HG02970 (cell line): ENCODE measurements at regions not wholly inside any gene's neighbourhood (a gene's known extent, or its start where the extent isn't known, plus 50 kb on each side); places are given as distances from the start of the nearest gene placed in this dataset.

Experiments used
- ATAC-seq: cut with Tn5 transposase; IDR thresholded peaks from one replicate; pipeline ENCODE4 v1.9.1; 2021; ENCODE audit warnings: mild to moderate bottlenecking, moderate library complexity, moderate number of reproducible peaks; ENCODE audit not compliant: unreplicated experiment, low FRiP score

DNA sequence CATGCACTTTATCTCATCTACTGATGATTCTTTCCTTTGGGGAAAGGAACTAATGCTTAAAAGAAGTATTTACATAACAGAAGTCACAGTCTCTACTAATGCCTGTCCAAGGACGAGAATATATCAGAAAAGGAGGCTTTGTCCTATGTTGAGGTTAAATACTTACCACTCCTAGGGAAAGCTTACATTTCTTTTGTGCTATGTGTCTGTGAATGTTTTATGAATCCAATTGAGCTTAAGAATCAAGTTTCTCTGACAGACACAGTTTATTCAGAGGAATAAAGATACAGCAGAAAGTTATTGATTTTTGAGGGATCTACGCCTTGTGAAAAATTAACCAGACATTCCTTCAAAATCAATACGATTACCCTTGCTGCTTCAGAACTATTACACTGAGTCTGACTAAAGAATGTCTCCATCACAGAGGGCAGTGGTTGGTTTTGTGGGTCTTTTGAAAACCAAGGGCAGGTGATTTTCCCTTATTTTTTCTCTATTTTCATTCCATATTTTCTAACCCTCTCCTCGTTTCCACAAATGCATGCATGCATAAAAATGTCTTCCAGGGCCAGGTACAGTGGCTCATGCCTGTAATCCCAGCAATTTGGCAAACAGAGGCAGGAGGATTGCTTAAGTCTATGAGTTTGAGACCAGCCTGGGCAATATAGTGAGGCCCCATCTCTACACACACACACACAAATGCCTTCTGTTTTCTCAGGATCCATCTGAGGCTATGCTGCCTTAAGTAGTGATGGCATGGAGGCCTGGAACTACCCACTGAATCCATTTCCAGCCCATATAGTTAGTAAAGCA is 1095.1 kb downstream of the GALC start:
- ATAC-seq = no peak

DNA sequence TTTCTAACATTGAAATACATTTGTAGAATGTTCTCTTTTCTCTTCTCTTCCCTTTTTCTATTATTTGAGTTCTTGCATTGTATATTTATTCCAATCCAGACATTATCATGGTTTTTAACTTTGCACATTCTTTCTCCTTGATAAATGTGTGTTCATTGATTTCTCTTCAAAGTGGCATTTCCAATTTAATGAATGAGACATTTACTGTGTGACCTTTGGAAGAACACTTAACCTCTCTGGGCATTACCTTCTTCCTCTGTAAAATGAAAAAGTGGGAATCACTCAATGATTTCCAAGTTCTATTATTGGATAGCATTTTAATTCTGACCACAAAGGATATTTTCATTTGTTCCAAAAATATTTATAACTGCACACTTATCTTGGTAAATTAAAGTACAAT is 1095.8 kb downstream of the GALC start:
- ATAC-seq = no peak

DNA sequence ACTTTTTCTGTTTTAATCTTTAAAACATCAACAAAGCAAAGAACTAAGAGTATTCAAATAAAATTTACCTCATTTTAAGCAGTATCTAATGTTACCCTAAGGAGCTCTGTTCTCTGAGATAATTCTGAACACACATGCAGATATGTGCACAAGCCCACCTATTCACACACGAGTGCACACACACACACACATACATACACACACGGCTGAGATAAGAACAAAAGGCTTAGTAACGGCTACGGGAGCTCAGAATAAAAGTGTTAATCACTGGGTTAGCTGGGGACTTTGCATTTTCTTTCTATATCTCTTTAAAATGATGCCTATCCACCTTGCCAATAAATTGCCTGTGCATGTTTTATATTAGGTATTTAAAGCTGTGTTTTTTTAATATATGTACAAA is 1096.3 kb downstream of the GALC start:
- no peak for ATAC-seq

DNA sequence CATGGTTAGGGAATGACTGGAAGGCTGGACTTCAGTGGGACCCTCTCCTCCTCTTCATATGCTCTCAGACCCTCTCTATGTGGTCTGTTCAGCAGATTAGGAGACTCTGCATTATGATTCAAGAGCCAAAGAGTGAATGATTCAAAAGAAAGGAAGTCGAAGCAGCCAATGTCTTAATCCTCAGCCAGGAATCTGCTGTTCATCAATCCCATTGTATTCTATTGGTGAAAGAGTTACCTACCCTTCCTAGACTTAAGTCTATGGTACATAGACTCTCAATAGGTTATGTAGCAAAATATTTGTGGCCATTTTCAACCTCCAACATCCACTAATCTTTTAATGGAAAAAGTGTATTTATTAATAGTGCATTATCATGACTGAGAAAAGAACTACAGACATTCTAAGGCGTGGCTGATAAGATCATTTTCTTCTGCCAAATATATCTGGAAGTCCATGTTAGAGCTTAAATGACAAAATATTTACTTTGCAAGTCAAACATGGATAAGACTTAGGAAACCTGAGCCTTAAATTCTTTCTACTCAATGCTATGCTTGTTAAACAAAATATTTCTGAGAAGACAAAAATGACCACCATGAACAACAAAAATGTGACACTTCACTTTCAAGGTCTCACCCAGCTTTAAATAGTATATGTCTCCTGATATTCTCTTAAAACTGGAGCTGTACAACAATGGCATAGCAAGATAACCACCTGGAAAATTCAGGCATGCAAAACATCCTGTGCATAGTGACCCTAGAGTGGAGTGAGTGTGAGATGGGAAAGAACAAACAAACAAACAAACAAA is 1100.6 kb downstream of the GALC start:
- no peak for ATAC-seq

DNA sequence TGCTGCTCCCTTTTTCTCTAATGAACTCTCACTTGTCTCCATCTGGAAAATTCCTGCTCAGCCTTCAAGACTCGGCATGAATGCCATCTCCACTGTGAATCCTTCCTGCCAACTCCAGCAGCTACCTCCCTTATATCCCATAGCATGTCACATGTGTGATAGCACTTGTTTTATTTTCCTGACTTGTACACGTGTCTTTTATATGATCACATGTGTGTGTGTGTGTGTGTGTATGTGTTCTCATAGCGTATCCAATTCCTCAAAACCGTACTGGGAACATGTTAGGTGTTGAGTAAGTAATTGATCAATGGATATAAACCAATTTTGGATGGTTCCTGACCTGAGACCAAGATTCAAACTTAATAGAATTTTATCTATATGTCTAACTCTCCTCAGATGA is 1107.7 kb downstream of the GALC start:
- ATAC-seq = no peak

DNA sequence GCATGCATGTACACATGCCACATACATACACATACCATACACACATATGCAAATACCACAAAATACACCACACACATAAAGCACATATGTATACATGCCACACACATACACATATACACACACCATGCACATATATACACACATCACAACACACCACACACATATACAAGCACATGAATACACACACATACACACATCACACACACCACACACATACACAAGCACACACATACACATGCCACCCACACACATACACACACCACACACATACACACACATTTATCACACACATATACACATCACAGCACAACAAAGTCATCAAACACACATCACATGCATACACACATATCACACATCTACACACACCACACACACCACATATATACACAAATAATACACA is 1108.5 kb downstream of the GALC start:
- no peak for ATAC-seq

DNA sequence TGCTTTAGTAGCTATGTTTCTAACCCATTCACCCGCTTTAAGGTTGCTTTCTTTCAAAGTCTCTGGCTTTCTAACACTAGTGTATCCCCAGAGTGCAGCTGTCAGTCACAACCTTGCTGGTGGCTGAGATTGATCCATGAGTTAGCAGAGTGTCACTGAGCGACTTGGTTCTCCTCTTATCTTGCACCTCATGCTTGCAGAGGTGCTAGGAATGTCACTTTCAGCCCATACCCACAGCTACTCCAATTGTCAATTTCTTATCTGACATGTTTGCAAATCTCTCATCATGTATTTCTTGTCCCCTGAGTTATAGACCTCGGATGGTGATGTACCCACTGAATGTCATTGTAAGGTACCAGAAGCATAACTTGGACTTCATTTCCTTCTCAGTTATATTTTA is 1110.2 kb downstream of the GALC start:
- ATAC-seq = no peak

DNA sequence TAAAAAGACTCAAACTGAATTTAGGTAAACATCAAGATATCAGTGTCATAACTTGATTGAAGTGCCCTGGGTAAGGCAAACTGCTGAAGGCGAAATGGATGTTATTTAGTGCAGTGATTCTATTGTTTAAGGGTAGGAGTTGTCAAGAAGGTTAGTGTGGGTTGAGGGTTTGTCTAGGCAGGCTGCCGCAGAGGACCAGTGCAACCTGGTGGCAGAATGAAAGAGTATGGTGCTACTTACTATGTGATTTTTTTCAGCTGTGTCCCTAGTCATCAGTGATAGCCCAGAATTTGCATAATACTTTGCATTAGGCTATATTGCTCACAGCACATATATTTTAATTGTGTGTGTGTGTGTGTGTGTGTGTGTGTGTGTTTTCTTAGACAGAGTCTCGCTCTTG is 1127.0 kb downstream of the GALC start:
- no peak for ATAC-seq

DNA sequence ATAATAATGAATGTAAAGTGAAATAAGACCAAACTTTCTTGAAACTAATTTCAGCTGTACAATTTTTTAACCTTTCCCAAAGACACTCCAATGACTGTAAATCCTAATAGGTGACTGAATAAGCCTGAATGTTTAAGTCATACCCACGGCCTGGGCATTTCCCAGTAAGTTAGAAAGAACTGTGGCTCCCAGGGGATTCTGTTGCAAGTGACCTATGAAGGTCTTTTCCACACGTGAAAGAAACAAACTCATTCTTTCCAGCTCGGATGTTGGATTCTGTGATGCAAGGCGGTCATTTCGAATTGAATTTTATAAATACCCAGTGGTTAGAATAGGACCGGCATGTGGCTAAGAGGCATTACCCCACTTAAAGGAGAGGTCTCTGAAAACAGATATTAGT is 1134.4 kb downstream of the GALC start:
- no peak for ATAC-seq

DNA sequence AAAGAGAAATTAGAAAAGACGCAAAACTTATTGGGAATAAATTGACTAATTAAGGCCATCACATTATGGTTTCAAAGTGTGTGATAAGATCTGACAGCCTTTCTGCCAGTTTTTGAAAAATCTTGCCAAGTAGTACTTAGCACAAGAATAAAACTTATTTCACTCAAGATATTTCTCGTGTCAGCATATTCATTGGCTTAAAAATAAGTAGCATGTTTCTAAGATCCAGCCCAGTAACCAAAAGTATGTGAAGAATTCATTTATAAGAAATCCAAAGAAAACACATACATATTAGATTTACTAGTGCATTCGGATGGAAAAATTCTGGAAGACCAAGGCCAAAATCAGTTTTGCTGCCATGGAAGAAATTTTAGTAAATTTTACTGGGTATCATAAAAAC is 1135.0 kb downstream of the GALC start:
- ATAC-seq = no peak

DNA sequence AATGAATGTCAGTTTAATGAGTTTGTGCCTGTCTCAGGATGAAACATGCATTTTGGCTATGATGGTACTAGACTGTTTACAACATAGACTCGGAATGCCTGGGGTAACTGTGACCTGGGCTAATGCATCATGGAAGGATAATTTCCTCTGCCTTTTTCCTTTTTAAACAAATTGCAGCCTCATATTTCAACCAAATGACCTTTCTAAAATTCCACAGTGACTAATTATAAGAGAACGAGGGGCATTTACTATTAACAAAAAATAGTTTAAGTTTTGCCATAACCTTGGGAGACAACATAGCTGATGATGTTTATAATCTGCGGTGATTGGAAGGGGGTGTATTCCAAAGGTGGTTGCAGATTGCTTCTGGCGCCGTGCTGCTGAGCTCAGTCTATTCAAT is 1140.5 kb downstream of the GALC start:
- ATAC-seq = no peak

DNA sequence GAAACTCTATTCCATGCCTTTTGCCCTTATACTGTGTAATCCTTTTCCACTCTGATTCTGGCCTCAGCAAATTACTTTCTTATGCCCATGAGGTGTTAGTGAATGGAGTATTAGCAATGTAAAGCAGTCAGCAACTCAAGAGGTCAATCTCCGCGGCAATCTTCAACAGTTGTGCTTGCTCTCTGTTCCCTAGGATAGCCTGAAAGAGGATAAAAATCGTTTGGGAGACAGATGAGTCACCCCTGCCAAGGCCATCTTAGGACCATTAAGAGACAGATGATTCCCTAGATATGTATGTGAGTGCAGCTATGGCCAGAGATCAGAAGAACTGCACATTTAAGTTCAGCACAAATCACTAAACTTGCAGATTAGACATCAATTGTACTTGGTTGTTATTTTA is 1145.8 kb downstream of the GALC start:
- ATAC-seq = no peak

DNA sequence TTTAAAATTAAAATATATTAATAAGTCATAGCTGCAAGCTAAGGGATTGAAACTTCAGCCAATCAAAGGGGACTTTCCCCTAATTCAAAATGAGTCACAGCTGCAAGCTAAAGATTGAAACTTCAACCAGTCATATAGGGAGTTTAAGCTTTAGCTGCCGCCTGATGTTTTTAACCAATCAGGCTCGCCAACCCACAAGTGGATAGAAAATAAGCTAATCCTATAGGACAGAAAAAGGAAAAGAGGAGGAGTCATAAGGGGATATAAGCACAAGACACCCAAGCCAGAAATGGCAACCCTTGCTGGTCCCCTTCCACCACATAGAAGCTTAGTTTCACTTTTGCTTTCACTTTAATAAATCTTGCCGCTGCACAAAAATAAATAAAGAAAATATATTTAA is 1154.6 kb downstream of the GALC start:
- ATAC-seq = no peak

DNA sequence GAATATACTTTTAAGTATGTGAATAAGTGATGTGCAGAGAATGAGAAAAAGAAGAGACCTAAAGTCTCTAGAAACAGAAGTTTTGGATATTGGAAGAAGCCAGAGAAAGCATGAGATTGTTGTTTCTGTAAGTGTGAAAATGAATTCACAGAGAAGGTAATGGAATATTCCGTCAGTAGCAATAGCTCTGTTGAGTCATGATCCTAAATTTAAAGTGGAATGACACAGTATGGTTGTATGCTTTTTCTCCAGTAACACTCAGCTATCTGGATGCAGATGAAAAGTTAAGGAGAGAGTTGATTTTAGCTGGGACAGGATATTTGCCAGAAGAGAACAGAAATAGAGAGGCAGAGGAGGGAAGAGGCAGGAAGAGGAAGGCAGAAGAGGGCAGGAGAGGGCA is 1166.3 kb downstream of the GALC start:
- no peak for ATAC-seq

DNA sequence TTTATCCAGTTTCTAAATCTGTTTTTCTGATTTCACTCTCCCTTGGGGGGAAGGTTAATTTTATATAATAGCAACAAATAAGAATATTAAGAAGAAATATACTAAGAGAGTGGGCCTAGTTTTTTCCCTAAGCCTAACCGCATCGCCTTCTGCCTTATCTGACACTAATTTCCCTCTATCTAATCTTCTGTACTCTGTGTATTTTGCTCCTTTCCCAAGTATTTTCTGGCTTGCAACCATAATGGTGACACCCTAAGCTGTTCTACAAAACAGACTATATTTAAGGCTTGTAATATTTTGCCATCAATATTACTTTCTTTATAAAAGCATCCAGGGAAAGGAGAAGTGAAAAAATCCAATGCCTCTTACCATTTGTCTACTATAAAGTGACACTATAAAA is 1168.8 kb downstream of the GALC start:
- no peak for ATAC-seq

DNA sequence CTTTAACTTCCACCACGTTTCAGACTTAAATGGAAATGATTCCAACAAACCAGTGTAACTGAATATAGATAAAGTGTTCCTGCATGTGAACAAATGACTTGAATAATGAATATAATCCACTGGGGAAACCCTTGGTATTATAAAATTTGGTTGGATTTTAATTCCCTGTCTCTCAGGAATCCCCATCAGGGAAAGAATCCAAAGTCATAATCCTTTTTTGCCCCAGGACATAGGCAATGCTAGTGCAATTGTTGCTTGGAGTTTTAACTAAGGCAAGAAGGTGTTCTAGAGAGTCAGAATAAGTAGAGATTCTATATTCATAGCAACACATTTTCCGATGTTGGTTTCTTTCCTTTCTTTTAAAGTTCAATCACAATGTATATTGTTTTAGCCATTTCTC is 1169.4 kb downstream of the GALC start:
- ATAC-seq = no peak

DNA sequence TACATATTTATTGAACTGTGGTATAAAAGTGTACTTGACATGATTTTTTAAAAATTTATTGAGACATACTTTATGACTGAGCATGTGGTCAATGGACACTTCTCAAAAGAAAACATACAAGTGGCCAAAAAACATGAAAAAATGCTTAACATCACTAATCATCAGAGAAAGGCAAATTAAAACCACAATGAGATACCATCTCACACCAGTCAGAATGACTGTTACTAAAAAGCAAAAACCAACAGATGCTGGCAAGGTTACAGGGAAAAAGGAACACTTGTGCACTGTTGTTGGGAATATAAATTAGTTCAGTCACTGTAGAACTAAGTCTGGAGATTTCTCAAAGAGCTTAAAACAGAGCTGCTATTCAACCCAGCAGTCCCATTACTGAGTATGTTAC is 1177.6 kb downstream of the GALC start:
- ATAC-seq = no peak

DNA sequence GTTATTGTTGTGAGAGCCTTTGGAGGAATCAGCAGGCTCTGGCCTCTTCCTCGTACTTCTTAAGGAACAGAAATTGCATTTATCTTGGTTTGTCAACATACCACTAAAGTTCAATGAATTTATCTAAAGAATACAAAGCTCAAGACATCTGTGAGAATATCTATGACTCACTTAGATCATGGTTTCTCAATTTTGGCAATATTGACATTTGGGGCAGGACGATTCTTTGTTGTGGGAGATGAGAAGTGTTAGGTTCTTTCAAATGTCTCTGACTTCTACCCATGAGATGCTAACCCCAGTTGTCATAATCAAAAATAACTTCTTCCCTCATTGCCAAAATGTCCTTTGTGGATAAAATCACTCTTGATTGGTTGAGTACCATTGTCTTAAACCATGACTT is 1190.3 kb downstream of the GALC start:
- no peak for ATAC-seq

DNA sequence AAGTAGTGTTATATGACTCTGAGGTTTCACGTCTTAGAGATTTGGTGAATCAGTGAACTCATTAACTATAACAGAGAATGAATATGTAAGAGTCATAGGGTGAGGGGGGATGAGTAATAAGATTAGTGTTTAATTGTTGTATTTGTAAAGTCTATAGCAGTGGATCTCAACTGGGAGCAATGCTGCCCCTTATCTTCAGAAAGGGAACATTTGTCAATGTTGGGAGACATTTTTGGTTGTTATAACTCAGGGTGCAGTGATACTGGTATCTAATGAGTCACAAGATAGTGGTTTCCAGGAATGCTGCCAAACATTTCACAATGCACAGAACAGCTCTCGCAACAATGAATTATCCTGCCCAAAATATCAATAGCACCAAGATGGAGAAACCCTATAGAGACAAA is 1193.7 kb downstream of the GALC start:
- ATAC-seq = no peak

DNA sequence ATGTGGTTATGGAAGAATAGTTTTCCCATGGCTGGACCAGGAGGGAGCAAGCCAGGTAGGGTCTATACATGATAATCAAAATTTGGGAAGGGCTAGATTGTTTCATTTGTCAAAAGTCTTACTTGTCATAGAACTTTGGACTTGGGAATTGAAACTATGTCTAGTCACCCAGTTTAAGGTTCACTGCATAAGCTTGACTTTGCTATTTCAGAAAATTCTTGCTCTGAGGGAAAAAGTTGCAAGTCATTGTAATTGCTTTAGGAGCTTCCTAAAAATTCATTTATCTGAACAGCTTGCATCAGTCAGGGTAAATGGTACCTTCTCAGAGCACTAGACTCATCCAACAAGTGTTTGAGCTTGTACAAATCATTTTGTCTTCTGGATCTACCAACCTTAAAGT is 1194.7 kb downstream of the GALC start:
- ATAC-seq = no peak

DNA sequence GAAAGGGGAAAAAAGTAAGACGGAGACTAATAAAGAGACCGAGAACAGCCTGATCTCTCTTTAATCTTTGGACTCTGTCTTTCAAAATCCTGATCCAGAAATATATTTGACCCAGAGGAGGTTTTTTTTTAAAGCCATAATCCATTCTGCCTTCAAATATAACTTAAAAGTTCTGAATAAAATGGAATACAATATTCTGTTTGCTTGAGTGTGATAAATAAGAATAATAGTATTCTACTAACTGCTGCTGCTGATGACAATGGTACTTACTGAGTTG is 1196.0 kb downstream of the GALC start:
- no peak for ATAC-seq
